ENCODE measurements at regions not wholly inside any gene's neighbourhood (a gene's known extent, or its start where the extent isn't known, plus 50 kb on each side); places are given as distances from the start of the nearest gene placed in this dataset. TPM values are rescaled to one million over a fixed set of nuclear protein-coding genes. Genes with fewer than 3 reads are reported as not detected.

- DNase-seq (ENCODE audit: low spot score in 2 of 2): no peak
- no peak for FAIRE-seq
Observed at GRCh38 chr12:74980510-74980909, 229.1 kb downstream of the KCNC2 start.

GRCh38 chr12:74981541-74981940, 228.1 kb downstream of the KCNC2 start:
- FAIRE-seq (no peak), DNase-seq (ENCODE audit: low spot score in 2 of 2) (no peak)

DNA sequence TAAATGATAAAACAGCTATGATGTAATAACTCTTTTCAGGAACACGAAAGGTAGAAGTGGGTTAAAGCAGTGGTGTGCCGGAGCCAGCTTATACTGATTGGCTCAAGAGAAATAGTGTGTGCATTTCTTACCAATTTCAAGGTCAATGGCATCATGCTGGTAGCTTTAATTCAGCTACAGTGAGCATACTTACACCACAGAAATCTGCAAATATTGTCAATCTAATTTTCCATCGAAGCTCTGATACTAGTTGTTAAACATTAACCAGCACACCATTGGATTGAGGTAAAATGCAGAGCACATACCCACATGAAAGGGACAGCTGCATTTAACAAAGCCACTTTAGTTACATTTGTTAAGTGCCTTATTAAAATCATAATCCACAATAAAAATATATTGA, 225.7 kb downstream of the KCNC2 start:
- DNase-seq (ENCODE audit: low spot score in 2 of 2): no peak
- FAIRE-seq: no peak

DNA sequence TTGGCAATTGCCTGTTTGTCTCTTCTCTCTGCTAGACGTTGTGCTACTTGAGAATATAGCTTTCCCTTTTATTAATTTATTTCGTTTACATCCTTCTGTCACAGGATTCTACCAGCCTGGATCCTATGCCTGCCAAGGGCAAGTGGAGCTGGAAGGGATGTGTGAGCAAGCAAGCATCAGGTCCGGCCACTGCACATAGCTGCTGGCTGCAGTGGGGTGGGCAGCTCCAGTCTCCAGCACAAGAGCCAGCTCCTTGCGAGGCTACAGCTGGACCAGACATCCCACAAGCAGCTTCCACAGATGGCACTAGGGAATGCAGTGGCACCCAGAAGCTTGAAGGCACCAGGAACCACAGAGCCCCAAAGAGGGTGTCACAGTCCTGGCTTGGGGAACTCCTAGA, 225.0 kb downstream of the KCNC2 start:
- DNase-seq (ENCODE audit: low spot score in 2 of 2) (no peak), FAIRE-seq (no peak)

GRCh38 chr12:74985293-74985985, 224.2 kb downstream of the KCNC2 start:
- FAIRE-seq: no peak

GRCh38 chr12:74985986-74986319, 223.7 kb downstream of the KCNC2 start:
- DNase-seq (ENCODE audit: low spot score in 2 of 2) (no peak), FAIRE-seq (no peak)

More at GRCh38 chr12:74985293-74985985, 224.2 kb downstream of the KCNC2 start:
- no peak for DNase-seq (ENCODE audit: low spot score in 2 of 2)

- no peak for FAIRE-seq
- no peak for DNase-seq (ENCODE audit: low spot score in 2 of 2)
Observed at GRCh38 chr12:74988156-74988555, 221.5 kb downstream of the KCNC2 start.

Small RNA genes lying in the stretch of these regions (small RNA-seq; reads per million reads assigned to genes)
- not detected for gene AC123904.2

All from frontal cortex (tissue), 4 donors.